Breast epithelium (tissue), 3 donors: ENCODE measurements at regions not wholly inside any gene's neighbourhood (a gene's known extent, or its start where the extent isn't known, plus 50 kb on each side); places are given as distances from the start of the nearest gene placed in this dataset.

ENCODE experiments used
- CTCF ChIP-seq, 3 donors: fragments of 450-650 bp; IDR thresholded peaks; one replicate each; pipeline ENCODE4 v1.5.1; 2016 to 2017; ENCODE audit warnings: antibody characterized with exemption in 3 of 3, mild to moderate bottlenecking in 3 of 3, moderate library complexity in 3 of 3
- POLR2A ChIP-seq: fragments of 450-650 bp; IDR thresholded peaks from one replicate; pipeline ENCODE4 v1.6.1; 2016; ENCODE audit warnings: antibody characterized with exemption, mild to moderate bottlenecking, moderate library complexity

GRCh38 chrX:45711231-45711630 is 510.6 kb upstream of the DIPK2B start:
- TF ChIP-seq CTCF (IDR thresholded peaks at IDR 0.05) (no peak), POLR2A (no peak)
